ENCODE measurements at regions not wholly inside any gene's neighbourhood (a gene's known extent, or its start where the extent isn't known, plus 50 kb on each side); places are given as distances from the start of the nearest gene placed in this dataset.

- TF ChIP-seq CTCF (IDR thresholded peaks at IDR 0.05) (no peak), POLR2A (IDR thresholded peaks at IDR 0.05; ENCODE audit: low read depth) (no peak), EP300 (IDR thresholded peaks at IDR 0.05) (no peak)
Measured at GRCh38 chr1:79726911-79727310, 720.4 kb upstream of the ADGRL4 start.
